ENCODE measurements at regions not wholly inside any gene's neighbourhood (a gene's known extent, or its start where the extent isn't known, plus 50 kb on each side); places are given as distances from the start of the nearest gene placed in this dataset.

- no peak for DNase-seq
- Histone ChIP-seq H3K27ac (no peak overlapping the region), H3K4me3 (no peak overlapping the region), H3K36me3 (no peaks in the 10 kb centered on the region), H3K4me1 (peaks cover 0 to 16% (median 5%) of the 10 kb centered on the region in 3 donors), H3K9me3 (no peaks in the 10 kb centered on the region), H3K27me3 (no peaks in the 10 kb centered on the region)
- intact Hi-C loops (cut with DNase I) = no loop called here
- TF ChIP-seq POLR2A (IDR thresholded peaks at IDR 0.05) (no peak), CTCF (IDR thresholded peaks at IDR 0.05) (no peak)
- 85 to 89% methylated on average over 3 of the region's 3 CpGs for WGBS, 2 donors
Observed at GRCh38 chr2:150100336-150100735, 387.1 kb downstream of the RND3 start.

- DNase-seq = no peak
- Histone ChIP-seq H3K27me3 (no peaks in the 10 kb centered on the region), H3K4me1 (peaks cover 0 to 16% (median 5%) of the 10 kb centered on the region in 3 donors), H3K27ac (no peak overlapping the region), H3K9me3 (no peaks in the 10 kb centered on the region), H3K4me3 (no peak overlapping the region), H3K36me3 (no peaks in the 10 kb centered on the region)
- intact Hi-C loops (cut with DNase I) = no loop called here
- TF ChIP-seq POLR2A (IDR thresholded peaks at IDR 0.05) (no peak), CTCF (IDR thresholded peaks at IDR 0.05) (no peak)
Observed at GRCh38 chr2:150099805-150100204, 387.7 kb downstream of the RND3 start.

- Histone ChIP-seq H3K4me3 (no peak overlapping the region), H3K27me3 (no peaks in the 10 kb centered on the region), H3K9me3 (no peaks in the 10 kb centered on the region), H3K27ac (peak overlapping the region in 3 of 4 donors; percentile 21 to 65 (median 28)), H3K36me3 (no peaks in the 10 kb centered on the region), H3K4me1 (peaks cover 0 to 16% (median 5%) of the 10 kb centered on the region in 3 donors)
- WGBS, 2 donors = 23 to 25% methylated on average over 1 of the region's 1 CpG
- peak in 5 of 6 experiments; percentile 27 to 61 (median 39) for TF ChIP-seq CTCF (IDR thresholded peaks at IDR 0.05)
- no peak for TF ChIP-seq POLR2A (IDR thresholded peaks at IDR 0.05)
- intact Hi-C loops (cut with DNase I) = no loop called here
- no peak for DNase-seq
Observed at GRCh38 chr2:150097901-150098531, 389.5 kb downstream of the RND3 start.

- Histone ChIP-seq H3K27ac (peak overlapping the region in 2 of 4 donors; percentile 21 to 65), H3K9me3 (no peaks in the 10 kb centered on the region), H3K36me3 (no peaks in the 10 kb centered on the region), H3K4me1 (peaks cover 0 to 16% (median 5%) of the 10 kb centered on the region in 3 donors), H3K27me3 (no peaks in the 10 kb centered on the region), H3K4me3 (no peak overlapping the region)
- TF ChIP-seq CTCF (IDR thresholded peaks at IDR 0.05) (no peak), POLR2A (IDR thresholded peaks at IDR 0.05) (no peak)
- WGBS, 2 donors = 86 to 91% methylated on average over 3 of the region's 3 CpGs
- DNase-seq = no peak
- intact Hi-C loops (cut with DNase I) = no loop called here
Observed at GRCh38 chr2:150097402-150097801, 390.1 kb downstream of the RND3 start.

GRCh38 chr2:150095361-150096095 is 391.9 kb downstream of the RND3 start:
- DNase-seq = no peak
- 54 to 68% methylated on average over 3 of the region's 3 CpGs for WGBS, 2 donors
- TF ChIP-seq POLR2A (IDR thresholded peaks at IDR 0.05) (no peak), CTCF (IDR thresholded peaks at IDR 0.05) (no peak)
- Histone ChIP-seq H3K9me3 (no peaks in the 10 kb centered on the region), H3K4me3 (no peak overlapping the region), H3K4me1 (peaks cover 0 to 16% (median 5%) of the 10 kb centered on the region in 3 donors), H3K27me3 (no peaks in the 10 kb centered on the region), H3K27ac (no peak overlapping the region), H3K36me3 (no peaks in the 10 kb centered on the region)
- intact Hi-C loops (cut with DNase I) = no loop called here

Data from esophagus squamous epithelium (tissue), 5 donors.